ENCODE measurements at regions not wholly inside any gene's neighbourhood (a gene's known extent, or its start where the extent isn't known, plus 50 kb on each side); places are given as distances from the start of the nearest gene placed in this dataset.

GRCh38 chrX:7435822-7436221 is 287.9 kb upstream of the PUDP start:
- Histone ChIP-seq H3K9me3 (replicated peaks) (no peaks in the 10 kb centered on the region), H3K27ac (replicated peaks) (no peak overlapping the region)
- intact Hi-C loops (cut with micrococcal nuclease) = no loop called here

DNA sequence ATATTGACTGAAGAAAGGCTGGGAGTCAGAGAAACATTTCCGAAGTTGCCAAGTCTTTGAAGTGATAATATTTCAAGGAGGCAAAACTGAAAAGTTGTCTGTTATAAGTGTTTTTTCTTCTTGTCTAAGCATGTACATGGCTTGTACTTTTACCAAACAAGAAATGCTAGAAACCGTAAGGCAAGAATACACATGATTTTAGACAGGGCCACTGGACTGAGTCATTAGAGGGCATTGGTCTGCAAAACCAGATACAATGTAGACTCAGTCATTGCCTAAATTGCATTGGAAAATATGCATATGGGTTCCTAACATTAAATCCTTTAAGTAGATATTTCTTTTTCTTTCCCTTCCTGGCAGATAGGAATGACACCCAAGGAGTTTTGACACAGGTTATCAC is 284.9 kb upstream of the PUDP start:
- no peaks in the 10 kb centered on the region for H3K27me3 ChIP-seq (ENCODE audit: low read depth)
- TF ChIP-seq CTCF (IDR thresholded peaks at IDR 0.05; ENCODE audit: borderline replicate concordance) = no peak
- no peak overlapping the region for H3K27ac ChIP-seq (replicated peaks)
- no peaks in the 10 kb centered on the region for H3K36me3 ChIP-seq
- no peaks in the 10 kb centered on the region for H3K9me3 ChIP-seq (replicated peaks)
- intact Hi-C loops (cut with micrococcal nuclease) = no loop called here
- H3K4me1 ChIP-seq = no peaks in the 10 kb centered on the region
- no peak for DNase-seq
- H3K4me3 ChIP-seq = no peak overlapping the region

More at GRCh38 chrX:7435822-7436221, 287.9 kb upstream of the PUDP start:
- Histone ChIP-seq H3K36me3 (no peaks in the 10 kb centered on the region), H3K27me3 (ENCODE audit: low read depth) (no peaks in the 10 kb centered on the region), H3K4me1 (no peaks in the 10 kb centered on the region), H3K4me3 (no peak overlapping the region)
- TF ChIP-seq CTCF (IDR thresholded peaks at IDR 0.05; ENCODE audit: borderline replicate concordance) = no peak
- no peak for DNase-seq

GRCh38 chrX:7420717-7421116 is 272.8 kb upstream of the PUDP start:
- no peak for TF ChIP-seq CTCF (IDR thresholded peaks at IDR 0.05; ENCODE audit: borderline replicate concordance)
- Histone ChIP-seq H3K27ac (replicated peaks) (no peak overlapping the region), H3K36me3 (no peaks in the 10 kb centered on the region), H3K4me1 (no peaks in the 10 kb centered on the region), H3K4me3 (no peak overlapping the region), H3K27me3 (ENCODE audit: low read depth) (no peaks in the 10 kb centered on the region), H3K9me3 (replicated peaks) (no peaks in the 10 kb centered on the region)
- intact Hi-C loops (cut with micrococcal nuclease) = no loop called here
- no peak for DNase-seq

GRCh38 chrX:7414753-7415152 is 266.8 kb upstream of the PUDP start:
- Histone ChIP-seq H3K4me3 (no peak overlapping the region), H3K4me1 (no peaks in the 10 kb centered on the region), H3K27me3 (ENCODE audit: low read depth) (no peaks in the 10 kb centered on the region), H3K36me3 (no peaks in the 10 kb centered on the region), H3K9me3 (replicated peaks) (no peaks in the 10 kb centered on the region), H3K27ac (replicated peaks) (no peak overlapping the region)
- TF ChIP-seq CTCF (IDR thresholded peaks at IDR 0.05; ENCODE audit: borderline replicate concordance) = no peak
- no peak for DNase-seq
- intact Hi-C loops (cut with micrococcal nuclease) = no loop called here

- no peak for DNase-seq
- no peaks in the 10 kb centered on the region for H3K36me3 ChIP-seq
- no peak overlapping the region for H3K27ac ChIP-seq (replicated peaks)
- intact Hi-C loops (cut with micrococcal nuclease) = no loop called here
- no peak overlapping the region for H3K4me3 ChIP-seq
- no peak for TF ChIP-seq CTCF (IDR thresholded peaks at IDR 0.05; ENCODE audit: borderline replicate concordance)
- no peaks in the 10 kb centered on the region for H3K4me1 ChIP-seq
- no peaks in the 10 kb centered on the region for H3K27me3 ChIP-seq (ENCODE audit: low read depth)
- H3K9me3 ChIP-seq (replicated peaks) = no peaks in the 10 kb centered on the region
Observed at GRCh38 chrX:7412840-7413239, 264.9 kb upstream of the PUDP start.

DNA sequence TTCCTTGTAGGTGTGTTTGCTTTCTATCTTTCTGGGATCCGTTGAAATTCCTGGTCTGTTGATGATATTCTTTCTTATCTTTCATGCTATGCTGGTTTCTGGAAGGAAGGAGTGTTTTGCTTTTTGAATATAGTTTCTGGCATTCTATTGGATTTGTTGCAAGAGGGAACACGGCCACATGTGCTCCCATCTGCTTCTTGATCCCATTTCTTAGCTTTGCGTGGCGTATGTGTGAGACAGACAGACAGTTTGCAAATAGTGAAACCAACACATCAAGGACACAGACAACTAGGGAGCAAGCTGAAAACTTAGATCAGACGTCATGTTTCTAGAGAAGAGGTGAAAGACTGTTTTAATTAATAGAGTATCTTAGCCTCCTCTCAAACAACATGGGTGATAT is 261.9 kb upstream of the PUDP start:
- DNase-seq = no peak
- intact Hi-C loops (cut with micrococcal nuclease) = no loop called here
- TF ChIP-seq CTCF (IDR thresholded peaks at IDR 0.05; ENCODE audit: borderline replicate concordance) = no peak
- Histone ChIP-seq H3K9me3 (replicated peaks) (no peaks in the 10 kb centered on the region), H3K4me1 (no peaks in the 10 kb centered on the region), H3K36me3 (no peaks in the 10 kb centered on the region), H3K4me3 (no peak overlapping the region), H3K27ac (replicated peaks) (no peak overlapping the region), H3K27me3 (ENCODE audit: low read depth) (no peaks in the 10 kb centered on the region)
